WTC11 (cell line): ENCODE measurements at regions not wholly inside any gene's neighbourhood (a gene's known extent, or its start where the extent isn't known, plus 50 kb on each side); places are given as distances from the start of the nearest gene placed in this dataset.

Experiments used
- ATAC-seq: fragments of 200-7000 bp; cut with Tn5 transposase; 2 replicates; pipeline ENCODE4 v1.10.0; 2021; ENCODE audit warnings: mild to moderate bottlenecking, moderate library complexity
- CTCF ChIA-PET: fragments of 300-600 bp; sonication (Branson Sonifier 250); formaldehyde crosslinking; loops from one replicate; lab custom pipeline; 2021; ENCODE audit warnings: antibody characterized with exemption; lab: Charles Lee
- POLR2A ChIA-PET: fragments of 350-600 bp; sonication (Branson Sonifier 250); formaldehyde crosslinking; loops from one replicate; lab custom pipeline; 2021; ENCODE audit warnings: antibody characterized with exemption; lab: Charles Lee
- DNase-seq: peaks from one replicate; pipeline ENCODE4 v3.0.0; 2021; ENCODE audit warnings: low spot score
- H3K27ac Mint-ChIP-seq: 2 replicates; pipeline ENCODE4 v1.8.0; 2021; ENCODE audit warnings: mixed read lengths
- H3K27me3 Mint-ChIP-seq: 2 replicates; pipeline ENCODE4 v1.8.0; 2021; ENCODE audit warnings: low read depth, mild to moderate bottlenecking, moderate library complexity, mixed read lengths
- H3K36me3 Mint-ChIP-seq: 2 replicates; pipeline ENCODE4 v1.8.0; 2021; ENCODE audit warnings: mixed read lengths
- H3K4me1 Mint-ChIP-seq: 2 replicates; pipeline ENCODE4 v1.8.0; 2022; ENCODE audit warnings: mixed read lengths
- H3K4me3 Mint-ChIP-seq: 2 replicates; pipeline ENCODE4 v1.8.0; 2021; ENCODE audit warnings: mild to moderate bottlenecking, moderate library complexity, mixed read lengths
- H3K9me3 Mint-ChIP-seq: 2 replicates; pipeline ENCODE4 v1.8.0; 2021; ENCODE audit warnings: mixed read lengths
- CTCF ChIP-seq: fragments of 200-600 bp; IDR thresholded peaks from 2 replicates; pipeline ENCODE4 v1.8.0; 2022; ENCODE audit warnings: antibody characterized with exemption
- ETV6 ChIP-seq: sonication (generic); formaldehyde crosslinking; IDR thresholded peaks from 2 replicates; pipeline ENCODE4 v1.8.1; 2022; ENCODE audit warnings: mild to moderate bottlenecking, missing genetic modification reagents
- FOXJ3 ChIP-seq: sonication (generic); formaldehyde crosslinking; IDR thresholded peaks from 2 replicates; pipeline ENCODE4 v1.9.0; 2021; ENCODE audit warnings: missing genetic modification reagents, mild to moderate bottlenecking, borderline replicate concordance
- IRF1 ChIP-seq: sonication (generic); formaldehyde crosslinking; IDR thresholded peaks from 2 replicates; pipeline ENCODE4 v1.8.0; 2023; ENCODE audit warnings: missing genetic modification reagents
- MAX ChIP-seq: sonication (generic); formaldehyde crosslinking; IDR thresholded peaks from 2 replicates; pipeline ENCODE4 v1.8.0; 2022; ENCODE audit warnings: mild to moderate bottlenecking, missing genetic modification reagents
- NFATC4 ChIP-seq: fragments of 250-450 bp; sonication (Bioruptor Pico); IDR thresholded peaks from 2 replicates; pipeline ENCODE4 v1.9.0; 2021; ENCODE audit warnings: mild to moderate bottlenecking
- NR1H2 ChIP-seq: sonication (generic); formaldehyde crosslinking; IDR thresholded peaks from 2 replicates; pipeline ENCODE4 v1.9.0; 2021; ENCODE audit warnings: mild to moderate bottlenecking, moderate library complexity, missing genetic modification reagents
- PRDM15 ChIP-seq: sonication (generic); formaldehyde crosslinking; IDR thresholded peaks from 2 replicates; pipeline ENCODE4 v1.8.0; 2022; ENCODE audit warnings: missing genetic modification reagents
- RELA ChIP-seq: sonication (generic); formaldehyde crosslinking; IDR thresholded peaks from 2 replicates; pipeline ENCODE4 v1.8.1; 2022; ENCODE audit warnings: missing genetic modification reagents, mild to moderate bottlenecking, borderline replicate concordance
- RORB ChIP-seq: fragments of 250-450 bp; sonication (Bioruptor Pico); IDR thresholded peaks from 2 replicates; pipeline ENCODE4 v1.9.0; 2021; ENCODE audit warnings: mild to moderate bottlenecking
- SMAD3 ChIP-seq: sonication (generic); formaldehyde crosslinking; IDR thresholded peaks from 2 replicates; pipeline ENCODE4 v1.8.0; 2022; ENCODE audit warnings: missing genetic modification reagents, mild to moderate bottlenecking, borderline replicate concordance
- SOX15 ChIP-seq: fragments of 250-450 bp; sonication (Bioruptor Pico); IDR thresholded peaks from 2 replicates; pipeline ENCODE4 v1.9.0; 2021; ENCODE audit warnings: mild to moderate bottlenecking
- TCF7 ChIP-seq: sonication (generic); formaldehyde crosslinking; IDR thresholded peaks from 2 replicates; pipeline ENCODE4 v1.8.0; 2022; ENCODE audit warnings: mild to moderate bottlenecking, low read depth, missing genetic modification reagents, moderate library complexity
- TEAD4 ChIP-seq: sonication (generic); formaldehyde crosslinking; IDR thresholded peaks from 2 replicates; pipeline ENCODE4 v1.8.0; 2022; ENCODE audit warnings: mild to moderate bottlenecking, missing genetic modification reagents
- ZMAT4 ChIP-seq: fragments of 250-450 bp; sonication (Bioruptor Pico); IDR thresholded peaks from 2 replicates; pipeline ENCODE4 v1.9.0; 2021; ENCODE audit warnings: mild to moderate bottlenecking
- ZNF121 ChIP-seq: sonication (generic); formaldehyde crosslinking; IDR thresholded peaks from 2 replicates; pipeline ENCODE4 v1.8.0; 2023; ENCODE audit warnings: missing genetic modification reagents
- ZNF138 ChIP-seq: sonication (generic); formaldehyde crosslinking; conservative IDR thresholded peaks from 2 replicates; pipeline ENCODE4 v1.8.1; 2022; ENCODE audit warnings: mild to moderate bottlenecking, moderate library complexity, missing genetic modification reagents
- ZNF232 ChIP-seq: sonication (generic); formaldehyde crosslinking; IDR thresholded peaks from 2 replicates; pipeline ENCODE4 v1.8.0; 2022; ENCODE audit warnings: mild to moderate bottlenecking, missing genetic modification reagents
- ZNF281 ChIP-seq: sonication (generic); formaldehyde crosslinking; IDR thresholded peaks from 2 replicates; pipeline ENCODE4 v1.8.0; 2023; ENCODE audit warnings: mild to moderate bottlenecking, missing genetic modification reagents
- TF ChIP-seq, protein P1 (sequence below): sonication (generic); formaldehyde crosslinking; IDR thresholded peaks from 2 replicates; pipeline ENCODE4 v1.8.1; 2023; ENCODE audit warnings: mild to moderate bottlenecking, missing genetic modification reagents, moderate library complexity
- TF ChIP-seq, protein P2 (sequence below): sonication (generic); formaldehyde crosslinking; IDR thresholded peaks from 2 replicates; pipeline ENCODE4 v1.8.1; 2022; ENCODE audit warnings: low read depth, mild to moderate bottlenecking, moderate library complexity, missing genetic modification reagents, borderline replicate concordance
- TF ChIP-seq, protein P3 (sequence below): sonication (generic); formaldehyde crosslinking; conservative IDR thresholded peaks from 2 replicates; pipeline ENCODE4 v1.8.1; 2022; ENCODE audit warnings: mild to moderate bottlenecking, missing genetic modification reagents
- TF ChIP-seq, protein P4 (sequence below): sonication (generic); formaldehyde crosslinking; IDR thresholded peaks from 2 replicates; pipeline ENCODE4 v1.8.0; 2022; ENCODE audit warnings: mild to moderate bottlenecking, missing genetic modification reagents

- TF ChIP-seq SOX15 (no peak), NR1H2 (CRISPR knock-in tag) (no peak), ETV6 (CRISPR knock-in tag) (no peak), RELA (no peak), ZMAT4 (CRISPR knock-in tag) (no peak), NFATC4 (no peak), MAX (no peak), FOXJ3 (no peak), CTCF (no peak), SMAD3 (CRISPR knock-in tag) (no peak), TEAD4 (no peak), TCF7 (CRISPR knock-in tag) (no peak), ZNF281 (no peak), IRF1 (CRISPR knock-in tag) (no peak), RORB (no peak), ZNF121 (no peak)
- TF ChIP-seq, protein P1, sequence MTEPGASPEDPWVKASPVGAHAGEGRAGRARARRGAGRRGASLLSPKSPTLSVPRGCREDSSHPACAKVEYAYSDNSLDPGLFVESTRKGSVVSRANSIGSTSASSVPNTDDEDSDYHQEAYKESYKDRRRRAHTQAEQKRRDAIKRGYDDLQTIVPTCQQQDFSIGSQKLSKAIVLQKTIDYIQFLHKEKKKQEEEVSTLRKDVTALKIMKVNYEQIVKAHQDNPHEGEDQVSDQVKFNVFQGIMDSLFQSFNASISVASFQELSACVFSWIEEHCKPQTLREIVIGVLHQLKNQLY (CRISPR knock-in tag): no peak
- TF ChIP-seq, protein P2, sequence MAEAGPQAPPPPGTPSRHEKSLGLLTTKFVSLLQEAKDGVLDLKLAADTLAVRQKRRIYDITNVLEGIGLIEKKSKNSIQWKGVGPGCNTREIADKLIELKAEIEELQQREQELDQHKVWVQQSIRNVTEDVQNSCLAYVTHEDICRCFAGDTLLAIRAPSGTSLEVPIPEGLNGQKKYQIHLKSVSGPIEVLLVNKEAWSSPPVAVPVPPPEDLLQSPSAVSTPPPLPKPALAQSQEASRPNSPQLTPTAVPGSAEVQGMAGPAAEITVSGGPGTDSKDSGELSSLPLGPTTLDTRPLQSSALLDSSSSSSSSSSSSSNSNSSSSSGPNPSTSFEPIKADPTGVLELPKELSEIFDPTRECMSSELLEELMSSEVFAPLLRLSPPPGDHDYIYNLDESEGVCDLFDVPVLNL (CRISPR knock-in tag): no peak
- H3K27ac Mint-ChIP-seq: no peak overlapping the region
- H3K9me3 Mint-ChIP-seq: no peaks in the 10 kb centered on the region
- H3K27me3 Mint-ChIP-seq: no peaks in the 10 kb centered on the region
- H3K4me1 Mint-ChIP-seq: peaks cover 2% of the 10 kb centered on the region
- no peak for ATAC-seq
- CTCF ChIA-PET: no interaction called here
- H3K4me3 Mint-ChIP-seq: no peak overlapping the region
- POLR2A ChIA-PET: no interaction called here
- H3K36me3 Mint-ChIP-seq: no peaks in the 10 kb centered on the region
- no peak for DNase-seq
Measured at GRCh38 chr5:39709032-39709431, 284.3 kb upstream of the DAB2 start.

DNA sequence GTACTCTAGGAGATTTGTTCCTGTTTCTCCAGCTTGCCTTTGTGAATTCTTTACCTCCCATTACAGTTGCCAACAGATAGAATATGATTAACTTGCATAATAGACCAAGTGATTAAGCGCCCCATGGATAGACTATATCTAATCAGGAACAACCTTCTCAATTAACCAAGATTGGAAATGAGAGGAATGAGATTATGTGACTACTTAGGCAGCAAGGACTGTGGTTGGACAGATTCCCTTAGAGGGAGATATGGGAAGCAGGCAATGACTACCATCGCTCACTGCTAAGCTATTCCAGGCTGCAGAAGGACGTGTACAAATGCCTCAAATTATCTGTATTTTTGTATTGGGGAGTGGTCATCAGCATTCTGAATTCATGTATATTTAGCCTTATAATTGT lies 278.1 kb upstream of the DAB2 start:
- ChIA-PET CTCF (no interaction called here), POLR2A (no interaction called here)
- no peak overlapping the region for H3K4me3 Mint-ChIP-seq
- H3K4me1 Mint-ChIP-seq: no peaks in the 10 kb centered on the region
- no peak for DNase-seq
- no peaks in the 10 kb centered on the region for H3K36me3 Mint-ChIP-seq
- ATAC-seq: no peak
- H3K27me3 Mint-ChIP-seq: no peaks in the 10 kb centered on the region
- H3K27ac Mint-ChIP-seq: no peak overlapping the region
- no peaks in the 10 kb centered on the region for H3K9me3 Mint-ChIP-seq
- TF ChIP-seq PRDM15 (CRISPR knock-in tag) (no peak), ZNF138 (CRISPR knock-in tag) (no peak), ZNF232 (CRISPR knock-in tag) (no peak)
- TF ChIP-seq, protein P3, sequence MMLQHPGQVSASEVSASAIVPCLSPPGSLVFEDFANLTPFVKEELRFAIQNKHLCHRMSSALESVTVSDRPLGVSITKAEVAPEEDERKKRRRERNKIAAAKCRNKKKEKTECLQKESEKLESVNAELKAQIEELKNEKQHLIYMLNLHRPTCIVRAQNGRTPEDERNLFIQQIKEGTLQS: no peak
- TF ChIP-seq, protein P4, sequence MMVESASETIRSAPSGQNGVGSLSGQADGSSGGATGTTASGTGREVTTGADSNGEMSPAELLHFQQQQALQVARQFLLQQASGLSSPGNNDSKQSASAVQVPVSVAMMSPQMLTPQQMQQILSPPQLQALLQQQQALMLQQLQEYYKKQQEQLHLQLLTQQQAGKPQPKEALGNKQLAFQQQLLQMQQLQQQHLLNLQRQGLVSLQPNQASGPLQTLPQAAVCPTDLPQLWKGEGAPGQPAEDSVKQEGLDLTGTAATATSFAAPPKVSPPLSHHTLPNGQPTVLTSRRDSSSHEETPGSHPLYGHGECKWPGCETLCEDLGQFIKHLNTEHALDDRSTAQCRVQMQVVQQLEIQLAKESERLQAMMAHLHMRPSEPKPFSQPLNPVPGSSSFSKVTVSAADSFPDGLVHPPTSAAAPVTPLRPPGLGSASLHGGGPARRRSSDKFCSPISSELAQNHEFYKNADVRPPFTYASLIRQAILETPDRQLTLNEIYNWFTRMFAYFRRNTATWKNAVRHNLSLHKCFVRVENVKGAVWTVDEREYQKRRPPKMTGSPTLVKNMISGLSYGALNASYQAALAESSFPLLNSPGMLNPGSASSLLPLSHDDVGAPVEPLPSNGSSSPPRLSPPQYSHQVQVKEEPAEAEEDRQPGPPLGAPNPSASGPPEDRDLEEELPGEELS (CRISPR knock-in tag): no peak
